SHP77 treated with DMSO at 0.1 percent for 48 hours (cell line): ENCODE measurements at regions not wholly inside any gene's neighbourhood (a gene's known extent, or its start where the extent isn't known, plus 50 kb on each side); places are given as distances from the start of the nearest gene placed in this dataset.

ENCODE experiments used
- DNase-seq: peaks from one replicate; lab custom pipeline; 2025; lab: John Stamatoyannopoulos, UW

DNA sequence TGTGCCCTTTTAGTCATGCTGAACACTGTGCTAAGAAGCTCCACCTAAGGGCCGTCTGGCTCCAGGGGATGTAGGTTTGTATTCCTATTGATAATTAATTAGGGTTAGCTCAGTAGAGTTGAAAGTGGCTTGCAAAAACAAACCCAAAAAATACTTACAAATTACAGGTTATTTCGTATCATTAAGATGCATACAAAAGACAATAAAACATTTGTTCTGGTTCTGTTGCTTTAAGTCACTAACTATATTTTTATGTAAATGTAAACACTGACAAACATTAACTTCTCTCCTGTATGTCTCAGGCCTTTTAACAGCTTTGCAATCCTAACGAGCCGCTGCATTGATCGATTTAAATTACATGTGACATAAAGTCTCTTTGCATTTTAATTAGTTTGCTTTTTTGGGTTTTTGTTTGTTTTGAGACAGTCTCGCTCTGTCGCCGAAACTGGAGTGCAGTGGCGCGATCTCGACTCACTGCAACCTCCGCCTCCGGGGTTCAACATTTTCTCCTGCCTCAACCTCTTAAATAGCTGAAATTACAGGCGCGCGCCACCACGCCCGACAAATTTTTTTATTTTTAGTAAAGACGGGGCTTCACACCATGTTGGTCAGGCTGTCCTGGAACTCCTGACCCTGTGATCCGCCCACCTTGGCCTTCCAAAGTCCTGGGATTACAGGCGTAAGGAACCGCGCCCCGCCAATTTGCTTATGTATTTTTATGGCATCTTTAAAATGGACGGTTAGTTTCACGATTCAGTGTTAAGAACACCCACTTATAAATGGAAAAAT lies 110.9 kb downstream of the HFE start:
- DNase-seq = no peak

DNA sequence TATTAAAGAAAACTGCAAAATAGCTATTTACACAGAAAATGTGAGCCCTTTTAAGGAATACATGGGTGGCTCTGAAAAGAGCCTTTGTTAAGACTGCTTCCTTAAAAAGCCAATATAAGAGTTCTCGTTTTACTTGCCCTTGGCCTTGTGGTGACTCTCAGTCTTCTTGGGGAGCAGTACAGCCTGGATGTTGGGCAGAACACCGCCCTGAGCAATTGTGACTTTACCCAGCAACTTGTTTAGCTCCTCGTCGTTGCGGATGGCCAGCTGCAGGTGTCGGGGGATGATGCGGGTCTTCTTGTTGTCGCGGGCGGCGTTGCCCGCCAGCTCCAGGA lies 111.5 kb downstream of the HFE start:
- no peak for DNase-seq

DNA sequence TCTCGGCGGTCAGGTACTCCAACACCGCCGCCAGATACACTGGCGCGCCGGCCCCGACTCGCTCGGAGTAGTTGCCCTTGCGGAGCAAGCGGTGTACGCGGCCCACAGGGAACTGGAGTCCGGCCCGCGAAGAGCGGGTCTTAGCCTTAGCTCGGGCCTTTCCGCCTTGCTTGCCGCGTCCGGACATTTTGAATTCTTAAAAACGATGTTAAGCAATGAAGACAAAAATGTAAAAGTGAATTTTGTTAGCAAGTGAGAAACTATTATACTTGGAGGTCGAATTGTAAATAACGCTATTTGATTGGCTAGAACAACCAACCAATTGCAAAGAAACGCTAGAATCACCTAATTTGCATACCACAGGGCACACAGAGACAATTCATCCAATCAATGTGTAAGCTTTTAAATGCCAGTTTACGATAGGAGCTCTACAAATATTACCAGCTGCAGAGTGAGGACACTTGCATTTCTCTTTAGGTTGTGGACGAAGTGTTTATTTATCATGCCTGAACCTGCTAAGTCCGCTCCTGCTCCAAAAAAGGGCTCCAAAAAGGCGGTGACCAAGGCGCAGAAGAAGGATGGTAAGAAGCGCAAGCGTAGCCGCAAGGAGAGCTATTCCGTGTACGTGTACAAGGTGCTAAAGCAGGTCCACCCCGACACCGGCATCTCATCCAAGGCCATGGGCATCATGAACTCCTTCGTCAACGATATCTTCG lies 112.0 kb downstream of the HFE start:
- DNase-seq = peak; percentile 93

DNA sequence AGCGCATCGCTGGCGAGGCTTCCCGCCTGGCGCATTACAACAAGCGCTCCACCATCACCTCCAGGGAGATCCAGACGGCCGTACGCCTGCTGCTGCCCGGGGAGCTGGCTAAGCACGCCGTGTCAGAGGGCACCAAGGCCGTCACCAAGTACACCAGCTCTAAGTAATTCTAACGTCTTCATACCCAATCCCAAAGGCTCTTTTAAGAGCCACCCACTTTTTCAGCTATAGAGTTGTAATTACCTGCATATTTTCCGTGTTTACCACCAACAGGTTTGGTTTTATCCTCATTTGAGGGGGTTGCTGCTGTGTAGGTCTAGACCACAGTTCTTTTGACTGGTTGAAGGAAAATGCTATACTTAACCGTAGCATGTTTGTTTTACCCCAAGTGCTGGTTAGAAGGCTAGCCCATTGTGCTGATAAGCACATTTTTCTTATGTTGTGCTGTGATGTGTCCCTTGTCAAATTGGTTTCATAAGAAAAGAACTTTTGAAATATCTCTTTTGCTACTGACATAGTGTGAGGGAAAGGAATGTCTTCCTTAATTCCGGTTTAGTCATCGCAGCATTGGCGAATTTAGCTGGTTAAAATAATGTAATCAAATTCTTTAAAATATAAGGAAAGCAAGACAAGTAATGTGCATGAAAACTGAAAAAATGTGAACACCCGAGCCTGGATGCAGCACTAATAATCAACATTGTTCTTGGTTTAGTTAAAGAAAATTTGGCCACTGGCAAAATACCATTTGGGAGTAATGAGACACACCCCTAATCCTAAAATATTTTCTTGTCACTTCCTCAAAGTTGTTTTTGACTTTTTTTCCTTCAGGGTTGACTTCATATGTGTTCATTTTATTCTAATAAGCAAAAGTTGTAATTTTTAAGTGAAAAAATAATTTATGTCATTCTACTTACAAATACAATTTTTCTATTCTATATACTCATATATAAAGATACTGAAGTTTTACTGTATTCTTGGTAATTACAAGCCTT lies 112.8 kb downstream of the HFE start:
- no peak for DNase-seq

DNA sequence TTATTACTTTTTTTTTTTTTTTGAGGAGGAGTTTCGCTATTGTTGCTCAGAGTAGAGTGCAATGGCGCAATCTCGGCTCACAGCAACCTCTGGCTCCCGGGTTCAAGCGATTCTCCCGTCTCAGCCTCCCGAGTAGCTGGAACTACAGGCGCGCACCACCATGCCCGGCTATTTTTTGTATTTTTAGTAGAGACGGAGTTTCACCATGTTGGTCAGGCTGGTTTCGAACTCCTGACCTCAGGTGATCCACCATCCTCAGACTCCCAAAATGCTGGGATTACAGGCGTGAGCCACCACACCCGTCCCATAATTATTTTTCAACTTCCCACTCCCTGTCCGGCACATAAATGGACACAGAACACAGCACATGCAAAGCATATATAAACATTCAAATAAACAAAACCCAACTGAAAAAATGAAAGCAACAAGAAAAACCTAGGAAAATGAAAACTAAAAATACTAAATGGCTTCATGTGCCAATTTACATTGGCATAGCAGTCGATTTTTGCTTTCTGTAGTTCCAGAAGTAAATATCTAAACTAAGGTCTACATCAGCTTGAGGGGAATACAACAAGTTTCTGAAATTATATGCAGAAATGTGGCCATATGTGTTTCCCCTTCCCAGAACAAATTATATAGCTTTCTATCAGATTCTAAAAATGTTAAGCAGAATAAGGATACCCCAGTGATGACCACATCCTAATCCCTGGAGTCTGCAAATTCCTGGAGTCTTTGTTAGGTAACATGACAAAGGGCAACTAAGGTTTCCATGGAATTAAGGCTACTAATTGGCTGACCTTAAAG lies 113.9 kb downstream of the HFE start:
- DNase-seq = no peak

DNA sequence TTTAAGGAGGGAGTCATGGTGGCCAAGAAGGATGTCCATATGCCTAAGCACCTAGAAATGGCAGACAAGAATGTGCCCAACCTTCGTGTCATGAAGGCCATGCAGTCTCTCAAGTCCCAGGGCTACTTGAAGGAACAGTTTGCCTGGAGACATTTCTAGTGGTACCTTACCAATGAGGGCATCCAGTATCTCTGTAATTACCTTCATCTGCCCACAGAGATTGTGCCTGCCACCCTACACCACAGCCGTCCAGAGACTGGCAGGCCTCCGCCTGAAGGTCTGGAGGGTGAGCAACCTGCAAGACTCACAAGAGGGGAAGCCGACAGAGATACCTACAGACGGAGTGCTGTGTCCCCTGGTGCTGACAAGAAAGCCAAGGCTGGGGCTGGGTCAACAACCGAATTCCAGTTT lies 115.0 kb downstream of the HFE start:
- DNase-seq = no peak

DNA sequence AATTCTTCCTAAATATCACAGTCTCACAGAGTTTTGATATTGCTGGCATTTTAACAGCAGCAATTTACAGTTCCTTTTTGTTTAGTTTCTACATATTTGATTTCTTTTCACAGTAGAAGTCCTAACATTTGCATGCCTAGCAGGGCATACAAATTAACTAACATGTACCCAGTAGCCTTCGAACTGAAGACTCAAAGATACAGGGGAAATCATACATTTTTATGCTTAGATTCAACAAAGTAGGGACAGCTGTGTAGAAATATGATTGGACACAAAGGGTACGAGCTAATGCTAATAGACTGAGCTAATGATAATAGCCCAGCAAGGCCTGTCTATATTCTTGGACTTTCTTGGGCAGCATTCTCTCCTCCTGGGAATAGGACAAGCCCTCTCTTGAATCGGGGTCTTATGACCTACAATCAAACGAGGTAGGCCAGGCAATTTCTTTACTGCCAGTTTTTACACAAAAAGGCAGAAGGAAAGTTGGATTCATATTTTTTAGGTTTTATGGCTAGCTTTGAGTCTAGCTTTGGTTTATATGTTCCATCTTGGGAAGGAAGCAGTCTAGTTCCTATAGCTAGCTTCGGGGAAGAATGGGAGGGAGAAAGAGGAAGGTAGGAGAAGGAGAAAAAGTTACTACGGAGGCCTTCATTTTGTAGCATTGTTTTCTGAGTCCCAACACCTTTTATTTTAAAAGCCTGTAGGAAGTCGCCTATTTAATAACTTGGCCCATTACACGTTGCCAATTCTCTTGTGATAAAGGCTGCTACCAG lies 115.8 kb downstream of the HFE start:
- DNase-seq = no peak

DNA sequence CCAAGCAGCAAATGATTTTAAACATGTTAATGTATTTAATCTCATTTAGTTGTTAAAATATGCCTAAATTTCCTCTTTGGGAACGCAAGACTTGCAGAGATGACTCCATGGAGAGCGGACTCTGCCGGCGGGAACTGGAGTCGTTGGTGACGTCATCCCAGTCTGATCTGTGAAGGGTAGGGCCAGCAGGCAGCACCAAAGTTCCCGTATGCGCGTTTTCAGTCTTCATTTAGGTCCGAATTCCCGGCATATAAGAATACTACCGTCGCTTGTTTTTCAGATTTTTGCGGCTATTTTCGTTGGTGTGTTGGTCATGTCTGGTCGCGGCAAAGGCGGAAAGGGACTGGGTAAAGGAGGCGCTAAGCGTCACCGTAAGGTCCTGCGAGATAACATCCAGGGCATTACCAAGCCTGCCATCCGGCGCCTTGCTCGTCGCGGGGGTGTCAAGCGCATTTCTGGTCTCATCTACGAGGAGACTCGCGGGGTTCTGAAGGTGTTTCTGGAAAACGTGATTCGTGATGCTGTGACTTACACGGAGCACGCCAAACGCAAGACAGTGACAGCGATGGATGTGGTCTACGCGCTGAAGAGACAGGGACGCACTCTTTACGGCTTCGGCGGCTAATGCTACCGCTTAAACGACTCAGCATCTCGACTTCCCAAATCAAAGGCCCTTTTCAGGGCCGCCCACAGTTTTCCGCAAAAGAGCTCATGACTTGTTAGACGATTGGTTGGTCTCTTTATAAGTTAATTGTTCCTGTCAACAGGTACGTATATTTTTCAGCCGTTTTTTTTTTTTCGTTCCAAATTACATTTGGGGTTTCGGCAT lies 117.3 kb downstream of the HFE start:
- DNase-seq = peak; percentile 91

DNA sequence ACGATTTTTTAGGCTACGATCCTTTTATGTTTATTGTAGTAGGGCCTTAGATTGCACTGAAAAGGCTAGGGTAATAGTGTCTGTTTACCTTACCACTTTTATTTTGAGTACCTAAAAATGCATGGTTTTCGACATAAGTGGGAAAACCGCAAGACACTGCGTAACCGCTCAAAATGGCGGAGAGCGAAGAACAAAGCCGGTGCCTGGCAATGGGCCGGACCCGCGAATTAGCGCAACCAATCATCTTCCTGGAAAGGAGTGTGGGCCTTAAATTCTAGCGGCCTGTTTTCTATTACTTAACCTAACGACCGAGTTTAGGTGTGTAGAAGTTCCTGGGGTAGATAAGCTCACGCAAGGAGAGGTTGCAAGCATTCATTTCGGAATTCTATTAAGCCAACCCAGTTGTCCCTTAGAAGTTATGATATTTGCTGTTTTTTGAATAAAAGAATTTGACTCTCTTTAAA lies 118.0 kb downstream of the HFE start:
- no peak for DNase-seq

DNA sequence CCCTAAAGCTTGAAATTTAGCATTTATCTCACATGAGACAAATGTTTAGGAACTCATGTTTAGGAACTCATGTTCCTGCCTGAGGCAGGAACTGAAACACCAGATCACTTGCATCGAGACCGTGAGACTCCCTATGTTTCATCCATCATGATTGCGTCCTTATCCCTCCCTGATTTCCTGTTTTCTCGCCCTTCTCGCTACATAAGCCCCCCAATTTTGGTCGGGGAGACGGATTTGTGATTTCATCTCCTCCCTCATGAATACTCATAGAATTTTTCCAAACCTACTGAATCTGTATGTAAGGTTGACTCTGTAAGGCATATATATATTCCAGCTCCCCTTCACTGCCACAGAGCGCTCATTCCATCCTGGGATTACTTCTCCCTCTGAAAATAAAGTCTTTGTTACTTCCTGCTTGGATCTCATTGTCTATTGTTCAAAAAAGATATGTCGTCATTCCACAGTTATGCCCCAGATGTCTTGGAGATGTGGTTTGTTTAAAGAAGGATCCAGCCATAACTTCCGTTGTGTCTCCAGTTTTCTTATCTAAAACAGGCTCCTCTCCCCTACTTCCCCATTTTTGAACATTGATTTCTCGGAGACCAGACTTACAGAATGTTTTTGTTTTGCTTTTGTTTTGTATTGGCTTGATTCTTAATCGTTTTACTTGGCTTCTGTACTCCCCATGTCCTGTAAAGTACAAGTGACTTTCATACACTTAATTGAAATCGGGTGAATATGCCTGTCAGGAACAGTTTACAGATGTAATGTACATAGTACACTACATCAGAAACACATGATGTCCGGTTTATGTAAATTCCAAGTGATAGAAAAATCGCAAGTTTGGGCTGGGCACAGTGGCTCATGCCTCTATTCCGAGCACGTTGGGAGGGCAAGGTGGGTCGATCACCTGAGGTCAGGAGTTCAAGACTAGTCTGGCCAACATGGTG lies 118.7 kb downstream of the HFE start:
- no peak for DNase-seq

DNA sequence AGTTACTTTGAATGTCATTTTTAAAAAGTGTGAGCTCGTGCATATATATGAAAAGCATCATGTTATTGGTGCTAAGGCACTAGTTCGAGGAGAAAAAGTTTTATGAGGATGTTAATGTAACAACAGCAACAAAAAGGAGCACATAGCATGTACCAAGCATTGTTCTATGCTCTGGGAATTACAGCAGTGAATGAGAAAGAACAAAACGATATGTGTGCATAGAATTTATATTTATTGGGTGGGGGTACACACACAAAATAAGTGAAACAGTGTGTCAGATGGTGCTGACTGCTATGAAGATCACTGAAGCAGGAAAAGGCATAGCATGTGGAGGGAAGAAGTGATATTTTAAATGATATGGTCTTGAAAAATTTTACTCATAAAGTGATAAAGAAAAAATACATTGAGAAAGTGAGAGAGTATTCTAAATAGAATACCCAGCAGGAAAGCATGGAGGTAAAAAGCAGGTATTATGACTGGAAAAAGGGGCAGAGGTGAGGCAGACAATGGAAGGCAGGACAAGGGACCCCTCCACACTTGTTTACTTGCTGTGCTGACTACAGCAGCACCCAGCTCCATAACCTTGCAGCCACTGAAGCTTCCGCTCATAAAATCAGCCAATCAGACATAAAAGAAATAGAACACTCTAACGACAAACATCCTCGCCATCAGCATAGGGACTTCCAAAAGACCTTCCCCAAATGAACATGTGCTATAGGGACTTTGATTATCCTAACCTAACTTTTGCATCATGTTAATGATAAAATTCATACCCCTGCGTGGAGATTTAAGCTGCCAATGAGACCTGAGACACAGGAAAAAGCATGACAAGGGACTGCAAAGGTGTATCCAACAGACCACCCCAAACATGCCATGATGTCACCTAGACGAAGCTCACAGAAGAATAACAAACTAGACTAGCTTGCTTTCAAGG lies 119.9 kb downstream of the HFE start:
- DNase-seq = no peak

DNA sequence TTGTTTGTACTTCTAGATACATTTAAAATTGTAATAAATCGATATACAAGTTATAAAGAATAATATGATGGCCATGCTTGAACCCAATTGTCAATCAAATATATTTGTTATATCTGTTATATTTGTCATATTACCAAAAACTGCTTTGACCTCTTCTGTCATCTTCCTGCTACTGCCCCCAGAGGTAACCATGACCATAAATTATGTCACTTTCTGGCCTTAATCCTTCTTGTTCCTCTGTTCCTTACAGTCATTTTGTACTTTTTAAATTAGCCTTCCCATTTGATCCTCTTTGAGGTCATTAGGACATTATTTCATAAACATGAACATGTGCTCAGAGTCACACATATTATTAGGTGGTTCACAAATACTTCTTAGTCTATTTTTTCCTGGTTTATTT lies 124.7 kb downstream of the HFE start:
- DNase-seq = no peak

DNA sequence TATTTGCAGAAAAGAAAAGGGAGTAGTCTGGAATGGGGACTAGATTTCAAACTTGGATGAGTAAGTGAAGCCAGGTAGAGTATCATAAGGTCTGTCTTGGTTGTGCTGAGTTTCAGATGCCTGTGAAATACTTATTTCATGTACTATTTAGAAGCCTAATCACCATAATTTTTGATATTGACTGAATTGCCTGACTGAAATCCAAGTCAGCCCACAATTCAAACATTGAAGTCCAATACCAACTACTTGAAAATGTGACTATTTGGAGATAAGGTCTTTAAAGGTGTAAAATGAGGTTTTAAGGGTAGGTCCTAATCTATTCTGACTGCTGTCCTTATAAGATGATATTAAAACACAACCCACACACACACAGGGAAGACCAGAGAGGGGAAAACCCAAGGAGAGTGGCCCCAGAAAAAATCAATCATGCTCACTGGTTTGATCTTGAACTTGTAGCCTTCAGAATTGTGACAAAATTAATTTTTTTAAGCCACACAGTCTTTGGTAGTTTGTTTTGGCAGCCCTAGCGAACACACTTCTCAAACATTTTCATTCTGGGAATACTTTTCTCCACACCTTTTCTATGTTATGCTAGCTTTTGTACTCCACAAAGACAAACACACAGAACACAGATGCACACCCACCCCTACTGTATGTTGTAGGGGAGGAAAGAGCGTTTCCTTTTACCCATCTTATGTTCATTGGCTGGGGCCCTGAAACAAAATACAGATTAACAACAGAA lies 126.3 kb downstream of the HFE start:
- DNase-seq = no peak

DNA sequence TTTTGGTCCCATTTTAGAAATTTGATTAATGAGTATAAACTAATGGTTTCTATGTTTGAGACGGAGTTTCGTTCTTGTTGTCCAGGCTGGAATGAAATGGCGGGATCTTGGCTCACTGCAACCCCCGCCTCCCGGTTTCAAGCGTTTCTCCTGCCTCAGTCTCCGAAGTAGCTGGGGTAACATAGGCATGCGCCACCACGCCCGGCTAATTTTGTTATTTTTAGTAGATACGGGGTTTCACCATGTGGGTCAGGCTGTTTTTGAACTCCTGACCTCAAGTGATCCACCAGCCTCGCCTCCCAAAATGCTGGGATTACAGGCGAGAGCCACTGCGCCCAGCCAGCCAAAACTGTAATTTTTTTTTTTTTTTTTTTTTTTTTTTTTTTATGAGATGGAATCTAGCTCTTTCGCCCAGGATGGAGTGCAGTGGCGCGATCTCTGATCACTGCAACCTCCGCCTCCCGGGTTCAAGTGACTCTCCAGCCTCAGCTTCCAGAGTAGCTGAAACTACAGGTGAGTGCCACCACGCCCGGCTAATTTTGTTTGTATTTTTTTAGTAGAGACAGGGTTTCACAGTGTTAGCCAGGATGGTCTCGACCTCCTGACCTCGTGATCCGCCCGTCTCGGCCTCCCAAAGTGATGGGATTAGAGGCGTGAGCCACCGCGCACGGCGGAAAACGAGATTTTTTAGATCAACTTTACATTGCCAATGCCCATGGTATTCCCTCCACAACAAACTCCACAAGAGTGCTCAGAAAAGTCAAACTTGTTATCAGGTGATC lies 127.8 kb downstream of the HFE start:
- DNase-seq = no peak

DNA sequence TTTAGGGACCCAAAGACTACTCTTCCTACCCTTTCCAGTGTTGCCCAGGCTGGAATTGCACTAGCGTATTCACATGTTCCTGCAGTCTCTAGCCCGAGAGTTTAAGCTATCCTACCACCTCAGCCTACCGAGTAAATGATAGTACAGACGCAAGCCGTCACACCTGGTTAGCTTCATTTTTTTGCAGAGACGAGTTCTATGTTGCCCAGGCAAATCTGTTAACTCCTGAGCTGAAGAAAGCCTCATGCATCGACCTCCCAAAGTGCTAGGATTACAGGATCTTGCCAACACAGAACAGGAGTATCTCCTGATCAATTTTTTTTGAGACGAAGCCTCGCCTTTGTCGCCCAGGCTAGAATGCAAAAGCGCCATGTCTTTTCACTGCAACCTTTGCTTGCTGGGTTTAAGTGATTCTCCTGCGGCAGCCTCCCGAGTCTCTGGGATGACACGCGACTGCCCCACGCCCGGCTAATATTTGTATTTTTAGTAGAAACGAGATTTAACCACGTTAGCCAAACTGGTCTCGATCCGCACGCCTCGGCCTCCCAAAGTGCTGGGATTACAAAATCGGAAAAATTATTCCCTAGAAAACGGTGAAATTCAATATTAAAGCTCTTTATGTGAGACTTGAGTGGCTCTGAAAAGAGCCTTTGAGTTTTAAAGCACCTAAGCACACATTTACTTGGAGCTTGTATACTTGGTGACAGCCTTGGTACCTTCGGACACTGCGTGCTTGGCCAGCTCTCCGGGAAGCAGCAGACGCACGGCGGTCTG lies 128.5 kb downstream of the HFE start:
- no peak for DNase-seq
